Immature natural killer cell (primary cell): ENCODE measurements at regions not wholly inside any gene's neighbourhood (a gene's known extent, or its start where the extent isn't known, plus 50 kb on each side); places are given as distances from the start of the nearest gene placed in this dataset.

Experiments used
- DNase-seq, 3 donors: peaks; one replicate each; pipeline ENCODE4 v3.0.0; 2022; ENCODE audit warnings: mixed read lengths in 1 of 3
- H3K27ac Mint-ChIP-seq, 6 donors: one replicate each; pipeline ENCODE4 v1.8.0; 2020; ENCODE audit warnings: mixed read lengths in 6 of 6, mild to moderate bottlenecking in 5 of 6, inconsistent platforms in 4 of 6, moderate library complexity in 3 of 6
- H3K27me3 Mint-ChIP-seq, 3 donors: one replicate each; pipeline ENCODE4 v1.8.0; 2020 to 2021; ENCODE audit warnings: low read depth in 3 of 3, mild to moderate bottlenecking in 3 of 3, mixed read lengths in 3 of 3, moderate library complexity in 3 of 3, inconsistent platforms in 1 of 3
- H3K36me3 Mint-ChIP-seq, 3 donors: one replicate each; pipeline ENCODE4 v1.8.0; 2020; ENCODE audit warnings: mixed read lengths in 3 of 3, inconsistent platforms in 2 of 3, mild to moderate bottlenecking in 2 of 3
- H3K4me1 Mint-ChIP-seq, 2 donors: one replicate each; pipeline ENCODE4 v1.8.0; 2020; ENCODE audit warnings: inconsistent platforms in 2 of 2, mild to moderate bottlenecking in 2 of 2, mixed read lengths in 2 of 2, moderate library complexity in 1 of 2
- H3K4me3 Mint-ChIP-seq, 5 donors: one replicate each; pipeline ENCODE4 v1.8.0; 2020; ENCODE audit warnings: mild to moderate bottlenecking in 5 of 5, mixed read lengths in 5 of 5, inconsistent platforms in 3 of 5, moderate library complexity in 3 of 5
- H3K9me3 Mint-ChIP-seq, 6 donors: one replicate each; pipeline ENCODE4 v1.8.0; 2020; ENCODE audit warnings: mild to moderate bottlenecking in 6 of 6, mixed read lengths in 6 of 6, inconsistent platforms in 4 of 6, moderate library complexity in 3 of 6

- H3K9me3 Mint-ChIP-seq: peaks cover 0 to 15% (median 5%) of the 10 kb centered on the region in 6 donors
- no peaks in the 10 kb centered on the region for H3K4me1 Mint-ChIP-seq
- peaks cover 0 to 3% (median 0%) of the 10 kb centered on the region in 3 donors for H3K27me3 Mint-ChIP-seq
- no peak overlapping the region for H3K4me3 Mint-ChIP-seq
- no peaks in the 10 kb centered on the region for H3K36me3 Mint-ChIP-seq
- H3K27ac Mint-ChIP-seq: no peak overlapping the region
- no peak for DNase-seq
Observed at GRCh38 chr3:161822291-161822690, 325.7 kb downstream of the OTOL1 start.

- Mint-ChIP-seq H3K27ac (no peak overlapping the region), H3K4me1 (no peaks in the 10 kb centered on the region), H3K27me3 (peaks cover 0 to 3% (median 0%) of the 10 kb centered on the region in 3 donors), H3K36me3 (no peaks in the 10 kb centered on the region), H3K4me3 (no peak overlapping the region), H3K9me3 (peaks cover 3 to 13% (median 5%) of the 10 kb centered on the region in 6 donors)
- no peak for DNase-seq
Observed at GRCh38 chr3:161823910-161824309, 327.3 kb downstream of the OTOL1 start.

DNA sequence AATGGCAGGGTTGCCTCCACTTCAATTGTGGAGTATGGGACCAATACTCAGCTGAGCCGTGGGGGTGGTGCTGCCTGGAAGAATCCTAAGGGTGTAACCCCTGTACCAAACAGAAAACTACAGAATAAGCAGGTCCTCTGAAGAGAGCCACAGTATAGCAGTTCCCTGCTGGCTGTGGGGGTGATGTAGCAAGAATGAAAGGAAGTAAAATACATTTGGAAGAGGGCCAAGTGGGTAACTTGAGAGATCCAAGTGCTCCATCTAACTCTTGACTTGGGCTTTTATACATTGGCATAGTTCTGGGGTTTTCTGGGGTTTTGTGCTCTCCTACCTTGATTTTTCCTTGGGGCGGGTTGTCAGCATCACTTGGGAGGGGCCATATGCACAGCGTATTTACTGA is 341.4 kb downstream of the OTOL1 start:
- Mint-ChIP-seq H3K4me1 (no peaks in the 10 kb centered on the region), H3K9me3 (peaks cover 0 to 7% (median 1%) of the 10 kb centered on the region in 6 donors)

GRCh38 chr3:161848376-161848775 is 351.8 kb downstream of the OTOL1 start:
- Mint-ChIP-seq H3K9me3 (peaks cover 0 to 11% (median 4%) of the 10 kb centered on the region in 6 donors), H3K4me1 (peaks cover 0 to 2% of the 10 kb centered on the region in 2 donors), H3K36me3 (no peaks in the 10 kb centered on the region), H3K27ac (no peak overlapping the region), H3K27me3 (no peaks in the 10 kb centered on the region), H3K4me3 (no peak overlapping the region)
- DNase-seq: no peak

More for the DNA sequence above, 341.4 kb downstream of the OTOL1 start:
- no peak overlapping the region for H3K27ac Mint-ChIP-seq
- no peaks in the 10 kb centered on the region for H3K27me3 Mint-ChIP-seq
- H3K36me3 Mint-ChIP-seq: no peaks in the 10 kb centered on the region
- DNase-seq: no peak
- no peak overlapping the region for H3K4me3 Mint-ChIP-seq

DNA sequence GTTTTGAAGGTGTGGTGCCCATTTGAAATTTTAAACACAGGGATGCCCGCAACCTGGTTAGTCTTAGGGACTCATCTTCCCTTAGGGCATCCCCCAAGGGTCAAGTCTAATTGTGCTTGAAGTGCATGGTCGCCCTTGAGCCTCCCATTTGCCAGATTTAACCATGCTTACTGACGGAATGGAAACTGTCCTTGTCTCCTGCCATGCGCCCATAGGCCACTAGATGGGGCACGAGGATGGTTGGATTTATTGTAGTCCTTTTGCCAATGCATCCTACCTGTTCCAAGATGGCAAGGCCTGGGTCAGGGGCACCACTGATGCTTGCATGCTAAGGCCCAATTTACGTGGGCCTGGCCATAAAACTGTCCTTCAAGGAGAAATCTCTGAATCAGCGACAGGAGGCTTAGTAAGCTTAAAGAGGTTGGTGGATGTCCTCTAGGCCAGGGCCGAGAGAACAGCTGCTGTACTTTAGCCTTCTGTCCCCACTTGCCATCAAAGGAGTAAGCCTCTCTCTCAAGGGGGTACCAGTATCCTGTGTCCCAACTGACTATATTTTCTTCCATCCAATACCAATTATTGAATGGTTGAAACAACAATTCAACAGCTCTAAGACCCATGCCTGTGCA is 355.4 kb downstream of the OTOL1 start:
- H3K4me1 Mint-ChIP-seq: peaks cover 0 to 2% of the 10 kb centered on the region in 2 donors
- H3K4me3 Mint-ChIP-seq: no peak overlapping the region
- peaks cover 0 to 10% (median 3%) of the 10 kb centered on the region in 6 donors for H3K9me3 Mint-ChIP-seq
- H3K27ac Mint-ChIP-seq: no peak overlapping the region
- no peaks in the 10 kb centered on the region for H3K36me3 Mint-ChIP-seq
- H3K27me3 Mint-ChIP-seq: no peaks in the 10 kb centered on the region
- DNase-seq: no peak

DNA sequence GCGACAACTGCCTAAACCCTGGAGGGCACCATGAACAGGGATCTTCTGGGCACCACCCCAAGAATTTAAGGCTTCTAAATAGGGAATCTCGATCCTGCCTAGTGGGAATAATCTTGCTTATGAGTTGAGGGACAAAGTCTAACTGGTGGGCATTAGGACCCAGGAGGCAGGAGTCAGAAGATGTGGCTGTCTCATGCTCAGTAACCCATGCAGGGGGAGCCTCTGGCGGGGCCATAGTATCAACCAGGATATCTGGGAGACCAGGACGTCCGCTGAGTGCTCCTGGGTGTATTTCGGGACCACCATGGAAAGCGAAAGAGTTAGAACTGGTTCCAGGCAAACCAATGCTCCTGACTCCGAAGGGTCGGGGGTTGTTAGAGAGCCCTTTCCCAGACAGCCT is 356.1 kb downstream of the OTOL1 start:
- no peak overlapping the region for H3K4me3 Mint-ChIP-seq

DNA sequence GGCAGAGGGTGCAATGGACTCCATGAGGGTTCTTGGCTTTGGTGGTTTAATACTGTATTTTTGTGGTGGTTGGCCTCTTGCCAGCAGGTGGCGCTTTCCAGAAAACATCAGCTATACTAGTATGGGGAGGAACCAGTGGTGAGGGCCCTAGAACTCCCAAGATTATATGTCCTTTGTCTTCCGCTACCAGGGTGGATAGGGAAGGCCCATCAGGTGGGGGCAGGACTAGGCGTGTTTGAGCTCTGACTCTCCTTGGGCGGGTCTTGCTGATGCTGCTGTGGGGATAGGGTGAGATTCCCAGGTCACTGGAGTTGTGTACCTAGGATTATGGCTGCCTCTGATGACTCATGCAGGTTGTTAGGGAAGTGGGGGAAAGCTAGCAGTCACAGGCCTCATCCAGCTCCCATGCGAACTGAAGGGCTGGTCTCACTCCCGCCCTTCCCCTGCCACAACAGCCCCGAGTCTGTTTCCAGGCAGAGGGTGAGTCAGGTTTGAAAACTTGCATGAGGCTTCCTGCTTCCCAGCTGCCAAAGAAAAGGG is 357.7 kb downstream of the OTOL1 start:
- Mint-ChIP-seq H3K4me1 (peaks cover 0 to 2% of the 10 kb centered on the region in 2 donors), H3K27ac (no peak overlapping the region), H3K36me3 (no peaks in the 10 kb centered on the region), H3K27me3 (peaks cover 0 to 2% (median 0%) of the 10 kb centered on the region in 3 donors), H3K9me3 (peaks cover 0 to 10% (median 3%) of the 10 kb centered on the region in 6 donors), H3K4me3 (no peak overlapping the region)
- DNase-seq: no peak

More for the DNA sequence above, 356.1 kb downstream of the OTOL1 start:
- DNase-seq: no peak
- Mint-ChIP-seq H3K9me3 (peaks cover 0 to 10% (median 3%) of the 10 kb centered on the region in 6 donors), H3K27ac (no peak overlapping the region), H3K36me3 (no peaks in the 10 kb centered on the region), H3K27me3 (no peaks in the 10 kb centered on the region), H3K4me1 (peaks cover 0 to 2% of the 10 kb centered on the region in 2 donors)

GRCh38 chr3:161859057-161859456 is 362.4 kb downstream of the OTOL1 start:
- no peak for DNase-seq
- H3K27ac Mint-ChIP-seq: no peak overlapping the region

DNA sequence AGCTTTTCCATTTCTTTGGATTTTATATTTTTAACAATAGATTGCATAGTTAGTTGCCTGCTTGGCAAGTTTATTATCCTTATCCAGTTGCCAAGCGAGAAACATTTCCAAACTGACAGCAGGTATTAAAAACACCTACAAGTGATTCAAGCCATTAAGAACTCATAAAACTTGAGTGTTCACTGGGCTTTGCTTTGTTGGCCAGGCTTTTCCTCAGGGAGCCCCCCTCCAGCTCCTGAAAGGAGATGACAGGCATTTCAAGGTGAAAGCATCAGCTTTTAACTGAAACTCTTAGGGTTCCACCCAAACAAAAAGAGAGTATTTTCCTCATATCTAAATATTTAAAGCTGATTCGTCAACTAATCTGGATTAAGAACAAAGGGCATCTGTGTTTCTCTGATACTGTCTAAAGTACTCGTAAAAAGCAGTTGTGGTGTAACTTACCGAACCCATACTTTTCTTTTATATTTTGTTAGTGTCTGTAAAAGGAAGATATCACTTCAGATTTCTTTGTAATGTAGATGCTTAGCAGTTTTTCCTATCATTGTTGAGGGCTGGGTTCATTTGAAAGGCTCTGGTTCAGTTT is 363.4 kb downstream of the OTOL1 start:
- Mint-ChIP-seq H3K4me1 (no peaks in the 10 kb centered on the region), H3K36me3 (no peaks in the 10 kb centered on the region), H3K9me3 (peaks cover 0 to 10% (median 3%) of the 10 kb centered on the region in 6 donors), H3K27me3 (peaks cover 0 to 2% (median 0%) of the 10 kb centered on the region in 3 donors), H3K27ac (no peak overlapping the region), H3K4me3 (no peak overlapping the region)
- DNase-seq: no peak

More at GRCh38 chr3:161859057-161859456, 362.4 kb downstream of the OTOL1 start:
- Mint-ChIP-seq H3K27me3 (peaks cover 0 to 2% (median 0%) of the 10 kb centered on the region in 3 donors), H3K4me1 (no peaks in the 10 kb centered on the region), H3K9me3 (peaks cover 0 to 10% (median 2%) of the 10 kb centered on the region in 6 donors), H3K36me3 (no peaks in the 10 kb centered on the region), H3K4me3 (no peak overlapping the region)

GRCh38 chr3:161863775-161864174 is 367.2 kb downstream of the OTOL1 start:
- Mint-ChIP-seq H3K4me1 (no peaks in the 10 kb centered on the region), H3K9me3 (peaks cover 0 to 25% (median 4%) of the 10 kb centered on the region in 6 donors), H3K4me3 (no peak overlapping the region), H3K36me3 (no peaks in the 10 kb centered on the region), H3K27me3 (peaks cover 0 to 2% (median 0%) of the 10 kb centered on the region in 3 donors), H3K27ac (no peak overlapping the region)
- no peak for DNase-seq

DNA sequence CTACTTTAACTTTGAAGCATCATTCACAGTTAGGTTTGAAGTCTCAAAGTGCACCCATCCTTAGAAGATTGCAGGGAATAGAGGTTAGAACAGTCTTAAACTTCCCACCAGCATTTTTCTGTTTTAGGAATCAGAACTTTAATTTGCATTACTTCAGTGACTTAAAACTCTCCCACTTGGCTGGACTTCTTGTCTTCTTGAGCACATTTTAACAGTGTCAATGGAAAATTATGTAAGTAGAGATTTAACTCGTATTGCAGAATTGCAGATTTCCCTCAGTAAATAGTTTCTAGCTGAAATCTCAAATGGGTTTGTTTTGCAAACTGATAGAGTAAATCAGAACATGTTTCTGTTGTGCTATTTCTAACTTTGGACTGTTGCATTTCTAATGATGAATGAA is 369.6 kb downstream of the OTOL1 start:
- H3K9me3 Mint-ChIP-seq: peaks cover 0 to 26% (median 3%) of the 10 kb centered on the region in 6 donors
- no peaks in the 10 kb centered on the region for H3K4me1 Mint-ChIP-seq
- no peaks in the 10 kb centered on the region for H3K27me3 Mint-ChIP-seq
- no peak overlapping the region for H3K4me3 Mint-ChIP-seq
- H3K36me3 Mint-ChIP-seq: no peaks in the 10 kb centered on the region
- DNase-seq: no peak
- H3K27ac Mint-ChIP-seq: no peak overlapping the region

DNA sequence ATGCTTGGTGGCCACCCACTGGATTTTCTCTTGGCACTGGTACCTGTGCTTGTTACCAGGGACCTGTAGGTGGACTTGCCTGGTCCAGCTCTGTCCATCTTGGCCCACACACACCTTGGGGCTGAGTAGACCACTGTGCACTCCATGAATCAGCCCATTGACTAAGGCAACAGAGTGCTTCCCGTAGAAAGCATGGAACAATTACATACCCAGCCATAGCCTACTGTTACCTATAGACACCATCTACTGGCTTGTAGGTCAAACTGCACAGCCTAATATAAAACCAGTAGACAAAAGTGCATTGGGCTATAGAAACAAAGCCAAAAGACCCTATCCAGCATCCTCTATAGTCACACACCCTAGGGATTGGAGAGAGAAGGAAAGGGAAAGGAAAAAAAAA is 378.9 kb downstream of the OTOL1 start:
- Mint-ChIP-seq H3K27me3 (peaks cover 0 to 1% (median 0%) of the 10 kb centered on the region in 3 donors), H3K4me3 (no peak overlapping the region), H3K4me1 (no peaks in the 10 kb centered on the region), H3K36me3 (peaks cover 0 to 4% (median 0%) of the 10 kb centered on the region in 3 donors), H3K27ac (no peak overlapping the region), H3K9me3 (peaks cover 4 to 30% (median 7%) of the 10 kb centered on the region in 6 donors)
- no peak for DNase-seq

- Mint-ChIP-seq H3K36me3 (no peaks in the 10 kb centered on the region), H3K27ac (no peak overlapping the region), H3K9me3 (peaks cover 11 to 27% (median 15%) of the 10 kb centered on the region in 6 donors), H3K27me3 (no peaks in the 10 kb centered on the region), H3K4me3 (no peak overlapping the region), H3K4me1 (no peaks in the 10 kb centered on the region)
- DNase-seq: no peak
Observed at GRCh38 chr3:161879470-161879869, 382.9 kb downstream of the OTOL1 start.

DNA sequence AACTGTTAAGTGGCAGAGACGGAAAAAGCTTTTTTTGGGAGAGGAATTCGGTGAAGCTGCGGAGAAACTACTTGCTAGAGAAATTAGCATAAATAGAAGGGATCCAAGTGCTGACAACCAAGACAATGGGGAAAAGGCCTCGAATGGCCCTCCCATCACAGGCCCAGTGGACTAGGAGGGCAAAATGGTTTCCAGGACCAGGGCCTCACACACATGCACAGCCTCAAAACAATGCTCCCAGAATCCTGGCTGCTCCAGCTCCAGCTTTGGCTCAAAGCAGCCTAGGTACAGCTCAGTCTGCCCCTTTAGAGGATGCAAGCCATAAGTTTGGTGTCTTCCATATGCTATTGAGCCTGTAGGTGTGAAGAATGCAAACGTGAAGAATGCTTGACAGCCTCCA is 388.2 kb downstream of the OTOL1 start:
- no peak overlapping the region for H3K27ac Mint-ChIP-seq
- H3K27me3 Mint-ChIP-seq: no peaks in the 10 kb centered on the region
- H3K9me3 Mint-ChIP-seq: peaks cover 9 to 25% (median 12%) of the 10 kb centered on the region in 6 donors
- DNase-seq: no peak
- H3K4me3 Mint-ChIP-seq: no peak overlapping the region
- no peaks in the 10 kb centered on the region for H3K36me3 Mint-ChIP-seq
- no peaks in the 10 kb centered on the region for H3K4me1 Mint-ChIP-seq
